Renal cortical epithelial cell (primary cell): ENCODE measurements at regions not wholly inside any gene's neighbourhood (a gene's known extent, or its start where the extent isn't known, plus 50 kb on each side); places are given as distances from the start of the nearest gene placed in this dataset.
"Not testable (repeated sequence)": the region's sequence is repeated elsewhere in the genome, so short reads cannot be mapped to it uniquely, and the experiment has no call there.

ENCODE experiments used
- DNase-seq: peaks from one replicate; pipeline ENCODE4 v3.0.0-alpha.2; 2011; ENCODE audit warnings: low read depth

DNA sequence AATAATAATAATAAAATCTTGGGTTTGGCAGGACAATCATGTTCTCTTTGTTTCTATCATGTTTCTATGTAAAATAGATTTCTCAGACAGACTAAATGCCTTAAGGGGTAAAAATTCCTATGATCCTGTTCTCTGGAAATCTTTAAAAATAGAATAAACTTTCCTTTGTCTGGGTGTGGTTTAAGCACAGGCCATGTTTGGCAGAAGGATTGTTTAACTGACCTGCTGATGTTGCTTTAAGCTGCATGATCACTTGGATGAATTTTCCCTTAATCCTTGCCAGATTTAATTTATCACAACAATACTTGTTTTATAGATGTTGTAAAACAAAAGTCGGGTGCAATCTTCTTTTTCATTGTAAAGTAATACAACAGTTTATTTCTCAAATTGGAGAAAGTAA lies 341.7 kb upstream of the FAT1 start:
- no peak for DNase-seq

DNA sequence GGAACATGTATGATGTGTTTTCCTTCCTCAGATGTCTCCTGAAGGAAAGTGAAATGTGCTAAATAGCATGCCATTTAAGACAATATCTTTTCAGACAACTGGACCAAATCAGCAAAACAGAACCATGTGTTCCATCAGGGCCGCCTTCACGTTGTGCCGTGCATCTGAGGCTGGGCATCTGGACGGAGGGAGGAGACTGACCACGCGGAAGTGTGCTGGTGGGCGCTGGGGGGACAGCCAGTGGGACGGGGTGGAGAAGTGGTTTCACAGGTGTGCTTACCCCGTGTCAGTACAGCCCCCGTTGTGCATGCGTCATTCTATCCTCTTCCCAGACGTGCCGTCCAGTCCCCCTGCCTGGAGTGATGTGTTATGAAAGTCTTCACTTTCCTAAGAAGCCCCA lies 342.1 kb upstream of the FAT1 start:
- no peak for DNase-seq

- no peak for DNase-seq
These were observed 345.7 kb upstream of the FAT1 start for GRCh38 chr4:187069398-187069797.

- peak; percentile 9 for DNase-seq
These were observed 346.5 kb upstream of the FAT1 start for GRCh38 chr4:187070158-187070557.

GRCh38 chr4:187070740-187071139 lies 347.1 kb upstream of the FAT1 start:
- no peak for DNase-seq

DNA sequence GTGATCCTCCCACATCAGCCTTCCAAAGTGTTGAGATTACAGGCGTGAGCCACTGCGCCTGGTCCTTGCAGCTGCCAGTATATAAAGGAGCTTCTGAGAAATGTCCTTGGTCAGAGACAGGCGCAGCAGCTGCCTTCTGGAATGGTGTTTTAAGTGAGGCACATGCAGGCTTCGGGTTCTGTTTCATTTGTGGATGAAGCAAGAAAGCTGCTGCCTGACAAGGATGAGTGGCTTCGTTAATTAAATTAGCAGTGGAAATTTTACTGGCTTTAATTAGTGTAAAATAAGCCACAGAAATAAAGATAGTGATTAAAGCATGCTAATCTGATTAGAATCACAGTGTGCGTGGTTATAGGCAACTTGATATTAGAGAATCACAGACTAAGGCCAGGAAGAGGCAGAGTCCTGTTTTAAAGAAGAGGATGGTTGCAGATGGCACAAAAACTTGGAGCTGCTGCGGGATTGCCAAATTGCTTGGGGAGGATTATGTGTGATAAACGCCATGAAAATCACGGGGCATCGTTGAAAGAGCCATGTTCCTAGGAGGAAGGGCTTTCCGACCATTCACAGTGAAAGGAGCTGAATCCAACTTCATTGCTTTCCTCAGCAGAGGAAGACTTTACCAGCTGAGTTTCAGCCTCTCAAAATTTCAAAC lies 348.4 kb upstream of the FAT1 start:
- DNase-seq, result no peak

DNA sequence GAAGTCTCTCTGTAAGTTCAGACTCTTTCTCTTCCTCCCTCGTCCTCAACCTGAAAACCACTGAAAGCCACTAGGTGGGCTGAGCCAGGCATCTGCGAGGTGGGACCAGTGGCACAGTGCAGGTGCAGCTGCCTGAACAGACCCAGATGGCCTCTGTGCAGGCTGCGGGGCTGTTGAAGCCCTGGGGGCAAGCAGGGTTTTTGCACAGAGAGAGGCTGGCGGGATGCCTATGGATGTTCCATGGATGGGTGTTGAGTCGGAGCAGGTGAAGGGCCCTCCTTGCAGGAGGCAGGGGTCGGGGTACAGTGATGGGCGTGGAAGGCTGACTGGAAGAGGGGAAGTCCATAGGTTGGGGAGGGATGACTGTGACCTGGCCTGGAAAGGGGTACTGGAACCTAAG lies 350.2 kb upstream of the FAT1 start:
- DNase-seq, result no peak

GRCh38 chr4:187075514-187075913 lies 351.9 kb upstream of the FAT1 start:
- DNase-seq, result no peak

DNA sequence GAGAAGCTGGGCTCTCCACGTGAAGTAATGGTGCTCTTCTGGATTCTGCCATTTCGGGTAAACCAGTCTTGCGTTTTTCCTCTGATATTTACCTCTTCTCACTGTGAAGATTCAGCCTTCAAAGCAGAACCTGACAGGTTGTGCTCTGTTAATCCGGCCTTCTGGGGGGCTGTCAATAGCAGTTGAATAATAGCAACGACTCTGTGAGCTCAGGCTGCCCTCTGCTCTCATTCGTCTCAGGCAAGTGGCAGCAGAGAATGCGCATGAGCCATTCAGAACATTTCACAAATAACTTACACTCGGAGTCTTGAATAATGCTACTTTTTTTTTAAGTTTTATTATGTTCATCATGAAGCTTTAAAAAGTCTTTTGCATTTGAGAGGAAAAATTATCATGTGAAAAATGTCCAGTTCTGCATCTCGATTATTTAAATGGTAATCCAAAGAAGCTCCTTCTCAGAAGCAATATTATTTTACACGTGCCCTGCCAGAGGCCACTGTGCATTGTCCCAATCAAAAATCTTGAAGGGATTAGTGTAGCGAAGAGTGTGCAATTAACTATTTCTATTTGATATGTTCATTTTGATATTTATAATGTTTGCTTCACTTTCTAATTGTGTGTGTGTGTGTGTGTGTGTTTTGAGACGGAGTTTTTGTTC lies 354.2 kb upstream of the FAT1 start:
- DNase-seq, result no peak

GRCh38 chr4:187084701-187085100 lies 361.0 kb upstream of the FAT1 start:
- DNase-seq, result peak; percentile 51

DNA sequence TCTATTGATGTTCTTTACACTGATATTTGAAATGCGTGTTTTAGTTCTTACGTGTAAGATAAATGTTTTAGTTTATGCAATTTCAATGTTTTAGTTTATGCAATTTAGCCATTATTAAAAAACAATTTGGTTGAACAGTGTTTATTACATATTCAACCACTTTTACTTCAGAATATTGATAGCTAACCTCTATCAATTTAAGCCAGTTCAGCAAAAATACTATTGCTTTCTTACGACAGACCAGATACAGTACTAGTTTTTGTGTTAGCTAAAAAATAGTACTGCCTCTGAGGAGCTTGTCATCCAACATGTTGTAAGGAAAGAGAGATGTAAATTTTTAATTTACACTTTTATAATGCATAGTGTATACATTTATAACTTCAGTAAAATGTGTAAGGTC lies 361.7 kb upstream of the FAT1 start:
- DNase-seq, result no peak

DNA sequence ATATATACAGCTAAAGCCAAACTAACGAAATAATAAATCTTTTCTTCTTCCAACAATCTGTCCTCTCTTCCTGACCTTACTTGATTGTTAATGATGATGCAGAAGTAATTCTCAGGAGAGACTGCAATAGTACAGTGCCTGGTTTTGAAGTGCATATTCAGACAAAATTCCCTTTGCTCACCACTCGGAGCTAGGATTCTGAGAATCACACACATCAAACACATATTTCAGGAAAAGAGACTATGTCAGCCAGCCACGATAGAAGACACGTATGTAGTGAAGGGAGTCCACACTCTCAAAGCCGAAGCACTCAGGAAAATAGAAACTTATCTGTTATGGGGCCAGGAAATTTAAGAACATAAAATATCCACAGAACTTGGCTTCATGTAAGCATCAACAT lies 362.5 kb upstream of the FAT1 start:
- DNase-seq, result no peak

DNA sequence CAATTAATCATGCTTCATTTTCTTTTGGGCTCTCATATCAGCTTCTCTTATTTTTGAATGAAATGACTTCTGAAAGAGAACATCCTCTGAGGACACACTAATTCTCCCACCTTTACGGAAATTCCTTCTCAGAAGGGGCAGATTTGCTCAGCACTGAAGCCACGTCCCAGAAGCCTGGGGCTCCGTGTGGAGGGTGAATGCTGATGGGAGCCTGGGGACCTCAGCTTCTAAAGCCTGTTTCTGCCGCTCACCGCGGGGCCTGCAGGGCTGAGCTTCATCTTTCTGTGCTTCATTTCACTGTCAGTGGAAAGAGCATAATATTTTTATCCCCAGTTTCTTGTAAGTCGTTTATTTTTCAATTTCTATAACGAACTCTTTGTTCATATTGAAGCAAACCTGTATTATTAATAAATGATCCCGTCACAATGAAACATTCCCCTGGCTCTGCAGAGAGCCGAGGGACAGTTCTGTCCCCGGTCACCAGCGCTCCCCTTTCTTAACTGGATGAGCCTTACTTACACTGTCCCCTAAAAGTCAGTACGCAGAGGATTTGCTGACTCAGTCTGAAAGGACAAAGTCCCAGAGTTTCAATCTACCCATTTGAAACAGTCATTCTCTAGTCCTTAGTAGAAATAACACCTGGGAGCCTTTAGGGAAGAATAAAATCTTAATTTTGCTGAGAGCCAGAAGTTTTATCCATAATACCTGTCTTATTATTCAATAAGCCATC lies 364.6 kb upstream of the FAT1 start:
- no peak for DNase-seq

DNA sequence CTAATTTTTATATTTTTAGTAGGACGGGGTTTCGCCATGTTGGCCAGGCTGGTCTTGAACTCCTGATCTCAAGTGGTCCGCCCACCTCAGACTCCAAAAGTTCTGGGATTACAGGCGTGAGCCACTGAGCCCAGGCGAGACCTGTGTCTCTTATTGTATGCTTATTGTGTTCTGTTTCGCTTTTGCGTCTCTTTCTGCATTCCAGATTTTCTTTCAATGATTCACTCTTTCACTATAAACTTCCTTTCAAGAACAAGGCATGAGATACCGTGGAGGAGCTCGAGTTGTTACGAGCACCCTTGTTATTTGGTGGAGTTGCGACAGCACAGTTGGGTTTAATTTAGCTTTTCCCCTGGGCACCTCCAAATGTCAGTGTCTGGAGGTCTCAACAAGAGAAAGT lies 366.7 kb upstream of the FAT1 start:
- no peak for DNase-seq

- DNase-seq, result not testable (repeated sequence)
These were observed 367.2 kb upstream of the FAT1 start for GRCh38 chr4:187090832-187091231.

GRCh38 chr4:187094144-187094543 lies 370.5 kb upstream of the FAT1 start:
- no peak for DNase-seq

DNA sequence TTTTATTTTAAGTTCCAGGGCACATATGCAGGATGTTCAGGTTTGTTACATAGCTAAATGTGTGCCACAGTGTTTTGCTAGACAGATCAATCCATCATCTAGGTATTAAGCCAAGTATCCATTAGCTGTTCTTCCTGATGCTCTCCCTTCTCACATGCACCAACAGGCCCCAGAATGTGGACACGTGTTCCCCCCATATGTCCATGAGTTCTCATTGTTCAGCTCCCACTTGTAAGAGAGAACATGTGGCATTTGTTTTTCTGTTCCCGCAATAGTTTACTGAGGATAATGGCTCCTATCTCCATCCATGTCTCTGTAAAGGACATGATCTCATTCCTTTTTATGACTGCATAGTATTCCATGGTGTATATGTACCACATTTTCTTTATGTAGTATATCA lies 374.8 kb upstream of the FAT1 start:
- no peak for DNase-seq

DNA sequence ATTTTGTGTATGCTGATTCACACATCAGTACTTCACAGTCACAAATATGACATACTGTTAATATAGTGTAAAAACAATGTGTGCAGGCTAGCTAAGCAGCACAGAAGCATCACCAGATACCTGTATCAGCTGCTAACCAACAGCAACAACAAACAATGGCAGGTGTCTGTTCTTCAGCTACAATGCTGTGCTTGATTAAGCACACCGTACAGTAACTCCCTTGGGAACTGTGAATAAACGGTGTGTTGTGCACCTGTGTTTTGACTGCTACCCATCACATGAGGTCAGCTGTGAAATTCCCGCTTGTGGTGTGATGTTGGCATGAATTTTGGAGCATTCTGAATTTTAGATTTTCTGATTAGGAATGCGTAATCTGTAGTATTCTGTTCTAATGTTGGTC lies 379.7 kb upstream of the FAT1 start:
- DNase-seq, result peak; percentile 1

DNA sequence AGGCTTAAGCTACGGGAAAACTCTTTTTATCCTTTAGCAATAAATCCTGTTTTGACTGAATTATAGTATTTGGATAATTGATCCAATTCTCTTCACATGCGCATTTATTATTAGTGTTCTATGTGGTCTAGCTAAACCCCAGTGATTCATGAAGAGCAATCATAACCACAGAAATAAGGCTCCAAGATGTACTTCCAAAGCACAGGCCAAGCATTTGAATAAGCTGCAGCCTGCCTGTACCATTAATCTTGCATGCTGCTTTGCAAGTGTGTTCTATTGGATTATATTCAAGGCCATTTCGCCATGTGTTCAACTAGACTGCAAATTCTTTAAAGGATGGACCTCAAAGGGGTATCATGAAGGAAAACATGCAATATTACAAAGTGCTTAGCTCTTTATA lies 385.2 kb upstream of the FAT1 start:
- DNase-seq, result no peak

DNA sequence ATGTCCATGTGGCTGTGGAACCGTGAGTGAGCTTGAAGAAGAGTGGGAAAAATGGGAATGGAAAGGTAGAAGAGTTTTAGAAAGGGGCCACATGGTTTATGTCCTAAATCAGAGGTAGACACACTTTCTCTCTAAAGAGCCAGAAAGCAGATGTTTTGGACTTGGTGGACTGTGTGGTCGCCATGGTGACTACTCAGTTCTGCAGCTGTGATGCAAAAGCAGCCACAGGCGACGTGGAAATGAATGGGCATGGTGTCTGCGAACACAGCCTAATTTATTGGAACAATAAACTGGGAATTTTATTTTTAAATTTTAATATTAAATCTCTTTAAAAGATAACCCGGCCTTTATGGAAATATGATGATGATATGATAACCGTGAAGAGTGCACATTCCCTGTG lies 386.0 kb upstream of the FAT1 start:
- no peak for DNase-seq

GRCh38 chr4:187118166-187118565 lies 394.5 kb upstream of the FAT1 start:
- no peak for DNase-seq

DNA sequence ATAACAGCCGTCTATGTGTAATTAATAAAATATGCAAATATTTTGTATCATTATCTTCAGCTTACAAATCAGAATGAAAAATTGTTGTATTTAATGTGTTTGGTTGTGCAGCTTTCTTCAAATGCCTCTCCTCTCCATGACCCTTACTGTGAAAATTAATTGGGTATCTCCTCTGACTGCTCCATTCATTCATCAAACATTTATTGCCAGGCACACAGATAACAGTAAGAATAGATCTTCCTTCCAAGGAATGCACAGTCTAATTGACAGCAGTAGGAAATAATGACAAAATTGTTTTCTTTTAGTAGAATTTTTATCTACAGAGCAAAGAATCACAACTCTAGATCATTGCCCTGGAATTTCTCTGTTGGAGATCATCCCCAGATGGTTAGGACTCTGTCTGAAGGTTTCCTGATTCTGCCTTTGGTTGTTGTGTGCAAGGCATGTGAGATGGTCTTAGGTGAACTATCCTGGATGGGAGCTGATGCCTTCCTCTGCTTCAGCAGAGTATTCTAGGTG lies 395.0 kb upstream of the FAT1 start:
- no peak for DNase-seq

DNA sequence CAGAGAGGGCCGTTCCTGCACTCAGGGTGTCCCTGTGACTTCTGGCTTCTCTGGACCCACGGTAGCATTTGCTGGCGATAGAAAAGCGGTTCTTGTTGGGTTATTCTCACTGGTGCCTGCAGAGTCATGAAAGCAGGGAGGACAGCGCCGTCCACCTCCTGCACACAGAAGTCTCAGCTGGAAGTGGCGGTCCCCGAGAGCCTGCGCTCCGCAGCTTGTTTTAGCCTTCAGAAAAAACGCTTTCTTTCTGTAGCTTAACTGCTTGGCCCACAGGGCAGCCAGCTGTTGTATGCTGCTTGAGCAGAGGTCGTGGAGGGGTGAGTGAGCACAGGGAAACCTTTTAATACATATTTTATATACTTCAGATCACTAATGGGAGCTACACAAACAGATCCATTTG lies 400.7 kb upstream of the FAT1 start:
- no peak for DNase-seq
